Urinary bladder (tissue), 3 donors: ENCODE measurements at regions not wholly inside any gene's neighbourhood (a gene's known extent, or its start where the extent isn't known, plus 50 kb on each side); places are given as distances from the start of the nearest gene placed in this dataset.

Experiments used
- DNase-seq: peaks from one replicate; pipeline ENCODE4 v3.0.0-alpha.2; 2015; ENCODE audit errors: extremely low spot score
- H3K27ac ChIP-seq: one replicate; pipeline ENCODE4 v1.5.1; 2013; ENCODE audit warnings: low read depth, mild to moderate bottlenecking, moderate library complexity
- H3K36me3 ChIP-seq: one replicate; pipeline ENCODE4 v1.6.1; 2013; ENCODE audit warnings: mild to moderate bottlenecking, moderate library complexity; ENCODE audit not compliant: insufficient read depth
- H3K4me1 ChIP-seq: one replicate; pipeline ENCODE4 v1.6.1; 2013; ENCODE audit warnings: mild to moderate bottlenecking, moderate library complexity; ENCODE audit not compliant: insufficient read depth
- H3K4me3 ChIP-seq: one replicate; pipeline ENCODE4 v1.5.1; 2013; ENCODE audit warnings: low read depth, low read length
- WGBS: extraction: QIAGEN DNeasy Blood & Tissue Kit; methylation state at CpG from one replicate; pipeline ENCODE4 v1.1.7; 2013; 5-methylcytosine and 5-hydroxymethylcytosine counted together
- donor health status: healthy with polysubstance abuse.
- donor health status: healthy.

- Histone ChIP-seq H3K4me1 (no peaks in the 10 kb centered on the region), H3K36me3 (no peaks in the 10 kb centered on the region), H3K4me3 (no peak overlapping the region), H3K27ac (no peak overlapping the region)
- WGBS = 52% methylated on average over 13 of the region's 13 CpGs
- no peak for DNase-seq
Measured at GRCh38 chr2:100627330-100628300, 64.8 kb downstream of the PDCL3 start.

GRCh38 chr2:100628506-100628905 lies 65.7 kb downstream of the PDCL3 start:
- Histone ChIP-seq H3K27ac (no peak overlapping the region), H3K36me3 (no peaks in the 10 kb centered on the region), H3K4me1 (no peaks in the 10 kb centered on the region), H3K4me3 (no peak overlapping the region)
- 87% methylated on average over 13 of the region's 13 CpGs for WGBS
- DNase-seq = no peak

DNA sequence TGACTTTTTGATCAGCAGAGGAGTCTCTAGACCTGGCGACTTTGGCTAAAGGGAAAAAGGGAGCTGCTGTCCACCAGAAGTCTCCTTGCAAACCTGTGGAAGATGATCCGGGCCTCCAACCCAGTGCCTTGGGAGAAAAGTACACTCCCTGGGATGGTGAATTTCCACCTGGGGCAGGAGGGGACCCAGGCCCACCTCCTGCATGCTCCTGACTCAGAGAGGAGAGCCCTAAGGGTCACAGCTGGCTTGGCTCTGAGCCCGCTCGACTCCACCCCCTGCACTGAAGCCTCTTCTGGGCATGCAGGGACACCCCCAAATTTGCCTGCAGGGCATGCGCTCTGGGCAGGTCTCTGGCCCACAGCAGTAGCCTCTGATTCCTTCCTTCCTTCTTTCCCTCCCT lies 66.5 kb downstream of the PDCL3 start:
- DNase-seq = no peak
- Histone ChIP-seq H3K27ac (no peak overlapping the region), H3K36me3 (no peaks in the 10 kb centered on the region), H3K4me1 (no peaks in the 10 kb centered on the region), H3K4me3 (no peak overlapping the region)
- WGBS = 90% methylated on average over 5 of the region's 5 CpGs

GRCh38 chr2:100630473-100630977 lies 67.7 kb downstream of the PDCL3 start:
- Histone ChIP-seq H3K27ac (no peak overlapping the region), H3K4me3 (no peak overlapping the region), H3K4me1 (no peaks in the 10 kb centered on the region), H3K36me3 (no peaks in the 10 kb centered on the region)
- WGBS = 81% methylated on average over 8 of the region's 8 CpGs
- no peak for DNase-seq

DNA sequence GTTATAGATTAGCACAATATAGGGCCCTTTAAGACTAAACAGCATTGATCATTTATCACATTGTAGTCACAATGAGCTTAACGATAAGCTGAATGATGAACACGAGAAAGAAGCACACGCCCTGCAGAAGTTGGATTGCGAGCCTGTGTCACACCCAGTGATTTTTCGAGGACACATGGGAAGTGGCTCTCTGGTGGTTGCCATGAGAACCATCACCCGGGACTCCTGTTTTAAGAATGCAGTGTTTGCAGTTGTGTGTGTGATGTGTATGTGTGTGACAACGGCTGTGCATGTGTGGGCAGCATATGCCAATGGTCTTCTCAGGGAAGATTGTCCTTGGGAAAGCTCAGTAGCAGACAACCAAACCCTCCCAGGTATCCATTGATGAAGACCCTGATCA lies 69.2 kb downstream of the PDCL3 start:
- no peak overlapping the region for H3K27ac ChIP-seq
- no peaks in the 10 kb centered on the region for H3K4me1 ChIP-seq
- H3K36me3 ChIP-seq = no peaks in the 10 kb centered on the region
- no peak overlapping the region for H3K4me3 ChIP-seq
- 84% methylated on average over 7 of the region's 7 CpGs for WGBS
- DNase-seq = no peak

DNA sequence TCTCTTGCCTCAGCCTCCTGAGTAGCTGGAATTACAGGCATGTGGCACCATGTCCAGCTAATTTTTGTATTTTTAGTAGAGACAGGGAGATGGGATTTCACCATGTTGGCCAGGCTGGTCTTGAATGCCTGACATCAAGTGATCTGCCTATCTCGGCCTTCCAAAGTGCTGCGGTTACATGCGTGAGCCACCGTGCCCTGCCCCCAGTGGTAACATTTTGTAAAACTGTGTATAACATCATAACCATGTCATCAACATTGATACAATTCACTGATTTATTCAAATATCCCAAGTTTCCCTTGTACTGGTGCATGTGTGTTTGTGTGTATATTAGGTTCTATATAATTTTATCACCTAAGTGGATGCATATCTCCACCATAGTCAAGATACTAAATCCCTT lies 70.0 kb downstream of the PDCL3 start:
- H3K4me3 ChIP-seq = no peak overlapping the region
- H3K4me1 ChIP-seq = no peaks in the 10 kb centered on the region
- DNase-seq = no peak
- WGBS = 85% methylated on average over 4 of the region's 4 CpGs
- no peaks in the 10 kb centered on the region for H3K36me3 ChIP-seq
- H3K27ac ChIP-seq = no peak overlapping the region

GRCh38 chr2:100639588-100640390 lies 77.0 kb downstream of the PDCL3 start:
- H3K4me1 ChIP-seq = no peaks in the 10 kb centered on the region
- H3K27ac ChIP-seq = no peak overlapping the region
- H3K4me3 ChIP-seq = no peak overlapping the region
- no peak for DNase-seq
- WGBS = 70% methylated on average over 14 of the region's 14 CpGs
- H3K36me3 ChIP-seq = no peaks in the 10 kb centered on the region

DNA sequence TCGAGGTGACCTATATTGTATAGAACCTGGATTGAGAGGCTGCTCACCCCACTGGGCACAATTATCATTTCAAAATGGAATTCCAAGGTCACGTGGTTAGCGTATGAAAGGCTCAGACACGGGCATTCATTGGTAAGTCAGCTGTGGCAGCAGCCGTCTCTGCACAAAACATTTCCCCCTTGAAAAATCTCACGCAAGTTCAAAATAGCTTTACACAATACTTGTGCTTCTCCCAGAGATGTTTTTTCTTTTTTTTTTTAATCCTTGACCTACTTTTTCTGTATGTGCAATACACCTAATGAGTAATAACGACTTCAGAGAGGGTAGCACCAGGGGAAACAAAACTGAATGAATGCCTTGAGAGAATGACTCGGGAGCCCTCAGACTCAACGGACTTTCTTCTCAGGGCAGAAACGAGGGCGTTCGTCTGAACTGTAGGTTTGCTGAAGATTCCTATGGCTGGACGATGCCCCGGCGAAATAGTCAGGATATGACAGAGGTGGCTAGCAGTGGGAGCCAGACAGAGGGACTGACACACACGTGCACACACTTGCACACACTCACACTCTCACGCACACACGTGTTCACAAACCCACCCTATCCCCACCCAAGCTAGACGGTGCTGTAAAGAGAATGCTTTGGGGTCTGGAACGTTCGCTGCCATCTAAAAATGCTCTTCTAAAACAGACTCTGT lies 77.8 kb downstream of the PDCL3 start:
- no peak overlapping the region for H3K4me3 ChIP-seq
- no peaks in the 10 kb centered on the region for H3K36me3 ChIP-seq
- no peak overlapping the region for H3K27ac ChIP-seq
- no peaks in the 10 kb centered on the region for H3K4me1 ChIP-seq
- WGBS = 72% methylated on average over 21 of the region's 21 CpGs
- no peak for DNase-seq

- 81% methylated on average over 11 of the region's 11 CpGs for WGBS
- H3K4me3 ChIP-seq = no peak overlapping the region
- DNase-seq = no peak
Measured at GRCh38 chr2:100641125-100641435, 78.3 kb downstream of the PDCL3 start.

DNA sequence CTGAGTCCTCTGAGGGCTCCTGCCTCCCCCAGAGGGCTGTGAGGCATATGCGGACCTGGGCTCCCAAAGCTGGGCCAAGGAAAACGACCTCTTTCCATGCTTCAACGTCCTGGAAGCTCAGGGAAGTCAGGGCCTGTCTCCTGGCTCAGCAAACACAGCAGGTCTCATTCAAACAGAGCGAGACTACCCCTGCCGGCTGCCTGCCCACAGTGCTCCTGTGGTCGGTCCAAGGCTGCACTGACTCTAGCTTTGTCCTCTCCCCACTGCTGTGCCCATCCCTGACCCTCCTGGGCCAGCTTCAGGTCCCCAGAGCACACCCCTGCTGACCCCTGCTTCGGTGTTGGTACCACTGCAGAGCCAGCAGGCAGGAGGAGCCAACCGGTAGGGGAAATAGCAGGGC lies 79.6 kb downstream of the PDCL3 start:
- 88% methylated on average over 8 of the region's 8 CpGs for WGBS
- Histone ChIP-seq H3K36me3 (no peaks in the 10 kb centered on the region), H3K4me1 (no peaks in the 10 kb centered on the region), H3K4me3 (no peak overlapping the region), H3K27ac (no peak overlapping the region)
- DNase-seq = no peak

More at GRCh38 chr2:100641125-100641435, 78.3 kb downstream of the PDCL3 start:
- H3K36me3 ChIP-seq = no peaks in the 10 kb centered on the region
- no peak overlapping the region for H3K27ac ChIP-seq
- H3K4me1 ChIP-seq = no peaks in the 10 kb centered on the region

GRCh38 chr2:100643467-100643866 lies 80.7 kb downstream of the PDCL3 start:
- Histone ChIP-seq H3K36me3 (no peaks in the 10 kb centered on the region), H3K4me3 (no peak overlapping the region), H3K4me1 (no peaks in the 10 kb centered on the region), H3K27ac (no peak overlapping the region)
- WGBS = 79% methylated on average over 3 of the region's 3 CpGs
- no peak for DNase-seq

DNA sequence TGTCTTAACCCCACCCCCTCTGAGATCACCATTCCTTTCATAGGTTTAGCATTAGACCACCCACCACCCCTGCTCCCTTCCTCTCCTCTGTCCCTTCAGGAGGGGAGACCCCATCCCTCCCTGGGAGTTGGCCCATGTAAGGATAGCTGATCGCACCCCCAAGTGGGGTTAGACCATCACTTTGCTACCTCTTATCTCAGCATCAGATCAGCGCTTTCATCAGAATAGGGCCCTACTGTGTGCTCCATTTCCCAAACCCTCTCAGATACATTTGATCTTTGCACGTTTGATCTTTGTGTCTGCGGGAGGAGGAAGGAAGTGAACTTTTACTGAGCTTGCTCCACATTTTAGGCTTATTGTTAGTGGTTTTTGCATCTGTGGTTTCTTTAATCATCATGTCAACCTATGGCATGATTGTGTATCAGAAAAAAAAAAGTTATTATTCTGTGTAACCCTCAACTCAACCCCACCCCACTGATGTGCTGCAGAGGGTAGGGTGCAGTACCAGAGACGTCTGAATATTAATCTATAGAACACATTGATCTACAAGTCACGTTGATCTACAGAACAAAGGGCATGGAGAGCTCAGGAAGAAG lies 81.2 kb downstream of the PDCL3 start:
- H3K4me1 ChIP-seq = no peaks in the 10 kb centered on the region
- no peak overlapping the region for H3K27ac ChIP-seq
- WGBS = 84% methylated on average over 6 of the region's 6 CpGs
- DNase-seq = no peak
- no peak overlapping the region for H3K4me3 ChIP-seq
- no peaks in the 10 kb centered on the region for H3K36me3 ChIP-seq

DNA sequence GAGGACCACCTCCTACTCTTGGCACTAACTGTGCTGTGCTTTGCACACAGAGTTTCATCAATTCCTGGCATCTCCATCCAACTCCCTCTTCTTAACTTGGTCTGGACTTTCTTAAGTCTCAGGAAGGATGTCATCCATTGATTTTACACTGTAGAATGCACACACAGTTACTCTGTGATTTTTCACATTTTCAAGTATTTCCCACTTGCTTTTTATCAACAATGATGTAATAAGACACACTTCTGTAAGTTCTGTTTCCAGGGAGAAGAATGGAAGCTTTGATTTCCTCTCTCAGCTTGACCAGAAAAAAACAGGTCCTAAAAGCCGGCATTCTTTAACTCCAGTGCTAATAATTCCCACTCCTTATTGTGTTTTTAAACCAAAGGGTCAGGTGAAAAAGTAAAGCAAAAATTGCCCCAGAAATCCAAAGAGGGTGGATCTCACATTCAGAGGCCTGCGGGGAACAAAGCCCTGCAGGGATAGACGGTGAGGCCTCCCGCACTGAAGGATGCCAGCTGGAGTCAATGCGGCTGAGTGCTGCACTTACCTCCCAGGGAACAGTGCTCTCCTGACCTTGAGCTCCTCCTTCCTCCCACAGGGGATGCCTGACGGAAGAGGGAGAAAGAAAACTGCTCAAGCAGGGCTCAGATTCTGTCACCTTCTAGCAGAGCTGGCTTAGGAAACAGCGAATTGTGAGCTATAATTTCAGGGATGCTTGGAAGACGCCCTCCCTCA lies 83.1 kb downstream of the PDCL3 start:
- H3K36me3 ChIP-seq = no peaks in the 10 kb centered on the region
- no peak overlapping the region for H3K4me3 ChIP-seq
- H3K27ac ChIP-seq = no peak overlapping the region
- 65% methylated on average over 8 of the region's 8 CpGs for WGBS
- no peaks in the 10 kb centered on the region for H3K4me1 ChIP-seq
- peak; percentile 26 for DNase-seq
